Keratinocyte (primary cell): ENCODE measurements at regions not wholly inside any gene's neighbourhood (a gene's known extent, or its start where the extent isn't known, plus 50 kb on each side); places are given as distances from the start of the nearest gene placed in this dataset.

Experiments
- DNase-seq: peaks from one replicate; pipeline ENCODE4 v3.0.0-alpha.2; 2011; ENCODE audit warnings: low read depth, missing footprints, low spot score
- FAIRE-seq: peaks from 2 replicates; lab custom pipeline; 2011; peaks lifted over from hg19 to GRCh38; lab: Jason Lieb, UNC
- H2AFZ ChIP-seq: 2 replicates; pipeline ENCODE4 v1.6.0; 2012; ENCODE audit warnings: low read length, control low read depth, inconsistent platforms; ENCODE audit not compliant: control insufficient read depth
- H3K27ac ChIP-seq: 2 replicates; pipeline ENCODE4 v1.5.1; 2011; ENCODE audit warnings: low read length; ENCODE audit not compliant: control insufficient read depth, insufficient read depth
- H3K27me3 ChIP-seq: 3 replicates; pipeline ENCODE4 v1.6.0; 2011; ENCODE audit warnings: low read length; ENCODE audit not compliant: control insufficient read depth, insufficient read depth; ENCODE audit errors: extremely low read depth
- H3K36me3 ChIP-seq, 2 experiments: 2 replicates in 1 of 2; 3 replicates in 1 of 2; pipeline ENCODE4 v1.5.1; 2011; ENCODE audit warnings: low read length in 2 of 2, mild to moderate bottlenecking in 1 of 2; ENCODE audit not compliant: control insufficient read depth in 2 of 2, insufficient read depth in 2 of 2; ENCODE audit errors: extremely low read depth in 1 of 2
- H3K4me1 ChIP-seq: 3 replicates; pipeline ENCODE4 v1.5.1; 2011; ENCODE audit warnings: low read length; ENCODE audit not compliant: control insufficient read depth, insufficient read depth; ENCODE audit errors: extremely low read depth
- H3K4me2 ChIP-seq: 3 replicates; pipeline ENCODE4 v1.6.0; 2011; ENCODE audit warnings: low read depth, low read length; ENCODE audit not compliant: control insufficient read depth, insufficient read depth; ENCODE audit errors: extremely low read depth
- H3K4me3 ChIP-seq, 3 experiments: fragments of 200-600 bp in 1 of 3; sonication (generic) in 1 of 3; 2 replicates in 2 of 3; 3 replicates in 1 of 3; pipeline ENCODE4 v1.5.1; 2011 to 2016; ENCODE audit warnings: low read length in 3 of 3, mild to moderate bottlenecking in 3 of 3, control low read depth in 2 of 3, inconsistent platforms in 1 of 3, low read depth in 1 of 3, mixed read lengths in 1 of 3, mixed run types in 1 of 3, moderate library complexity in 1 of 3; ENCODE audit not compliant: control insufficient read depth in 2 of 3, insufficient read depth in 2 of 3; ENCODE audit errors: extremely low read depth in 1 of 3
- H3K79me2 ChIP-seq: 2 replicates; pipeline ENCODE4 v1.6.0; 2012; ENCODE audit warnings: low read length; ENCODE audit not compliant: control insufficient read depth, insufficient read depth
- H3K9ac ChIP-seq: 3 replicates; pipeline ENCODE4 v1.6.0; 2011; ENCODE audit warnings: low read length; ENCODE audit not compliant: control insufficient read depth, insufficient read depth; ENCODE audit errors: extremely low read depth
- H3K9me1 ChIP-seq: 3 replicates; pipeline ENCODE4 v1.6.0; 2011; ENCODE audit warnings: low read length; ENCODE audit not compliant: control insufficient read depth, insufficient read depth; ENCODE audit errors: extremely low read depth
- H3K9me3 ChIP-seq: 2 replicates; pipeline ENCODE4 v1.5.1; 2012; ENCODE audit warnings: low read depth, low read length; ENCODE audit not compliant: control insufficient read depth
- H4K20me1 ChIP-seq: 3 replicates; pipeline ENCODE4 v1.6.0; 2011; ENCODE audit warnings: low read length; ENCODE audit not compliant: control insufficient read depth, insufficient read depth; ENCODE audit errors: extremely low read depth
- CTCF ChIP-seq, 3 experiments: IDR thresholded peaks in 1 of 3; conservative IDR thresholded peaks in 1 of 3; optimal IDR thresholded peaks in 1 of 3; 2 replicates in 2 of 3; 3 replicates in 1 of 3; pipeline versions ENCODE3 to v1.5.1; 2011; ENCODE audit warnings: low read length in 3 of 3, mild to moderate bottlenecking in 3 of 3, moderate library complexity in 2 of 3, control low read depth in 1 of 3, inconsistent platforms in 1 of 3; ENCODE audit not compliant: insufficient read depth in 2 of 3; ENCODE audit errors: extremely low read depth in 1 of 3
- EZH2 ChIP-seq: IDR thresholded peaks from one replicate; pipeline ENCODE4 v1.6.1; 2012; ENCODE audit warnings: inconsistent platforms, mild to moderate bottlenecking, low read length, moderate library complexity
- dilution Hi-C: fragments of 300-500 bp; cut with MboI; formaldehyde crosslinking; loops from one replicate; pipeline ENCODE4 v1.7.0; 2020; ENCODE audit warnings: low sequenced_read_pairs; ENCODE audit not compliant: extremely low pct_ligation_motif_present

GRCh38 chr4:152155070-152155469 is 380.8 kb downstream of the FBXW7 start:
- H2AFZ ChIP-seq: no peak overlapping the region
- no peaks in the 10 kb centered on the region for H3K36me3 ChIP-seq
- no peaks in the 10 kb centered on the region for H3K9me3 ChIP-seq
- no peaks in the 10 kb centered on the region for H4K20me1 ChIP-seq
- H3K9ac ChIP-seq: no peak overlapping the region
- no peak overlapping the region for H3K4me2 ChIP-seq
- H3K4me3 ChIP-seq: no peak overlapping the region
- peaks cover 2% of the 10 kb centered on the region for H3K27me3 ChIP-seq
- TF ChIP-seq EZH2 (no peak), CTCF (optimal IDR thresholded peaks at IDR 0.05 in 1 of 3, IDR thresholded peaks at IDR 0.05 in 1 of 3, conservative IDR thresholded peaks at IDR 0.05 in 1 of 3; ENCODE audit: extremely low read depth in 1 of 3, insufficient read depth in 2 of 3, low read length in 3 of 3) (no peak)
- H3K9me1 ChIP-seq: no peaks in the 10 kb centered on the region
- dilution Hi-C loops: no loop called here
- FAIRE-seq (no peak), DNase-seq (no peak)
- no peaks in the 10 kb centered on the region for H3K4me1 ChIP-seq
- H3K79me2 ChIP-seq: no peaks in the 10 kb centered on the region
- H3K27ac ChIP-seq: no peak overlapping the region

DNA sequence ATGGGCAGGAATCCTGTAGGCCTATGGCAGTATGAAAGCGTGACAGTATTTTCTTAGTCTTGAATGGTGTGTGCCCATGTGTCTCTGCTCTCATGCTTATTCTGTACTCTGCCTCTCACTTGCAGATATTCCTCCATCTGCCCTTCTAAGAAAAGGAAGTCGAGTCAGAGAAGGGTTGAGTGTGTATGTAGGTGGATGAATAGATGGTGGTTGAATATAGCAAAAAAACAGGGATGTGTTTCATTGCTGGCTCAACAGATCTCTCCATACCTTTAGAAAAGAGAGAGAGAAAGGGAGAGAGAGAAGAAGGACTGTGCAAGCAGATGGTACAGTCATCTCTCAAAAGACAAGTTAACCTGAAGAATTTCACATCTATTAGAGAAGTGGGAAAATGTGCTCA is 381.5 kb downstream of the FBXW7 start:
- no peak overlapping the region for H3K27ac ChIP-seq
- no peaks in the 10 kb centered on the region for H4K20me1 ChIP-seq
- H3K4me2 ChIP-seq: no peak overlapping the region
- H3K9me3 ChIP-seq: no peaks in the 10 kb centered on the region
- no peaks in the 10 kb centered on the region for H3K36me3 ChIP-seq
- TF ChIP-seq EZH2: no peak
- TF ChIP-seq CTCF (optimal IDR thresholded peaks at IDR 0.05 in 1 of 3, IDR thresholded peaks at IDR 0.05 in 1 of 3, conservative IDR thresholded peaks at IDR 0.05 in 1 of 3; ENCODE audit: extremely low read depth in 1 of 3, insufficient read depth in 2 of 3, low read length in 3 of 3): no peak
- H3K4me1 ChIP-seq: no peaks in the 10 kb centered on the region
- H3K9me1 ChIP-seq: no peaks in the 10 kb centered on the region
- H3K27me3 ChIP-seq: peaks cover 2% of the 10 kb centered on the region
- H3K4me3 ChIP-seq: no peak overlapping the region
- no peak for DNase-seq
- no peaks in the 10 kb centered on the region for H3K79me2 ChIP-seq
- H3K9ac ChIP-seq: no peak overlapping the region
- no peak overlapping the region for H2AFZ ChIP-seq
- dilution Hi-C loops: no loop called here
- FAIRE-seq: no peak
